Lung (tissue), 11 donors: ENCODE measurements at regions not wholly inside any gene's neighbourhood (a gene's known extent, or its start where the extent isn't known, plus 50 kb on each side); places are given as distances from the start of the nearest gene placed in this dataset.

Source experiments
- ATAC-seq: fragments of 200-7000 bp; cut with Tn5 transposase; one replicate; pipeline ENCODE4 v1.9.1; 2020; ENCODE audit warnings: moderate number of reproducible peaks; ENCODE audit not compliant: insufficient read depth, low FRiP score
- DNase-seq, 3 donors: peaks; one replicate each; pipeline ENCODE4 v3.0.0-alpha.2; 2013 to 2017
- H3K27ac ChIP-seq, 2 donors: one replicate each; pipeline ENCODE4 v1.5.1; 2013; ENCODE audit warnings: mild to moderate bottlenecking in 2 of 2, moderate library complexity in 2 of 2, control low read depth in 1 of 2, inconsistent platforms in 1 of 2, low read depth in 1 of 2, low read length in 1 of 2
- H3K27me3 ChIP-seq, 3 donors: one replicate each; pipeline ENCODE4 v1.5.1; 2013; ENCODE audit warnings: low read length in 2 of 3; ENCODE audit not compliant: control insufficient read depth in 3 of 3, insufficient read depth in 3 of 3
- H3K36me3 ChIP-seq, 4 donors: one replicate each; pipeline ENCODE4 v1.5.1; 2013; ENCODE audit warnings: low read length in 4 of 4, mild to moderate bottlenecking in 1 of 4, moderate library complexity in 1 of 4; ENCODE audit not compliant: control insufficient read depth in 4 of 4, insufficient read depth in 4 of 4
- H3K4me1 ChIP-seq, 5 donors: one replicate each; pipeline ENCODE4 v1.5.1; 2013; ENCODE audit warnings: low read length in 5 of 5, mild to moderate bottlenecking in 2 of 5, moderate library complexity in 1 of 5; ENCODE audit not compliant: control insufficient read depth in 5 of 5, insufficient read depth in 5 of 5
- H3K4me3 ChIP-seq: one replicate; pipeline ENCODE4 v1.5.1; 2013; ENCODE audit warnings: mild to moderate bottlenecking, control low read depth, moderate library complexity
- H3K9ac ChIP-seq, 2 donors: one replicate each; pipeline ENCODE4 v1.5.1; 2013; ENCODE audit warnings: low read length in 2 of 2, control low read depth in 1 of 2; ENCODE audit not compliant: insufficient read depth in 1 of 2
- H3K9me3 ChIP-seq, 4 donors: one replicate each; pipeline ENCODE4 v1.5.1; 2013; ENCODE audit warnings: low read length in 3 of 4, mild to moderate bottlenecking in 1 of 4, moderate library complexity in 1 of 4; ENCODE audit not compliant: control insufficient read depth in 4 of 4, insufficient read depth in 3 of 4
- WGBS, 2 donors: extraction: QIAGEN DNeasy Blood & Tissue Kit; methylation state at CpG; one replicate each; pipeline ENCODE4 v1.1.7; 2013; 5-methylcytosine and 5-hydroxymethylcytosine counted together
- TF ChIP-seq, protein P1 (sequence below): IDR thresholded peaks from 2 replicates; pipeline ENCODE4 v1.5.1; 2012; ENCODE audit warnings: mild to moderate bottlenecking; ENCODE audit errors: control extremely low read depth, extremely low read depth
- donor health status: control.
- donor health status: control.
- donor health status: Bipolar disorder and iron deficiency.
- donor health status: healthy.
- donor health status: DM: yes; HTN: yes; CAD: no.

GRCh38 chr13:65914716-65915115 is 1315.4 kb downstream of the PCDH9 start:
- H3K36me3 ChIP-seq, result no peaks in the 10 kb centered on the region
- H3K27me3 ChIP-seq, result no peaks in the 10 kb centered on the region
- ATAC-seq, result no peak
- no peak overlapping the region for H3K27ac ChIP-seq
- TF ChIP-seq, protein P1, sequence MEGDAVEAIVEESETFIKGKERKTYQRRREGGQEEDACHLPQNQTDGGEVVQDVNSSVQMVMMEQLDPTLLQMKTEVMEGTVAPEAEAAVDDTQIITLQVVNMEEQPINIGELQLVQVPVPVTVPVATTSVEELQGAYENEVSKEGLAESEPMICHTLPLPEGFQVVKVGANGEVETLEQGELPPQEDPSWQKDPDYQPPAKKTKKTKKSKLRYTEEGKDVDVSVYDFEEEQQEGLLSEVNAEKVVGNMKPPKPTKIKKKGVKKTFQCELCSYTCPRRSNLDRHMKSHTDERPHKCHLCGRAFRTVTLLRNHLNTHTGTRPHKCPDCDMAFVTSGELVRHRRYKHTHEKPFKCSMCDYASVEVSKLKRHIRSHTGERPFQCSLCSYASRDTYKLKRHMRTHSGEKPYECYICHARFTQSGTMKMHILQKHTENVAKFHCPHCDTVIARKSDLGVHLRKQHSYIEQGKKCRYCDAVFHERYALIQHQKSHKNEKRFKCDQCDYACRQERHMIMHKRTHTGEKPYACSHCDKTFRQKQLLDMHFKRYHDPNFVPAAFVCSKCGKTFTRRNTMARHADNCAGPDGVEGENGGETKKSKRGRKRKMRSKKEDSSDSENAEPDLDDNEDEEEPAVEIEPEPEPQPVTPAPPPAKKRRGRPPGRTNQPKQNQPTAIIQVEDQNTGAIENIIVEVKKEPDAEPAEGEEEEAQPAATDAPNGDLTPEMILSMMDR, result no peak
- DNase-seq, result no peak
- peaks cover 0 to 2% (median 0%) of the 10 kb centered on the region in 5 donors for H3K4me1 ChIP-seq
- no peak overlapping the region for H3K9ac ChIP-seq
- no peak overlapping the region for H3K4me3 ChIP-seq
- H3K9me3 ChIP-seq, result no peaks in the 10 kb centered on the region
- WGBS, 2 donors, result 87 to 91% methylated on average over 1 of the region's 1 CpG

DNA sequence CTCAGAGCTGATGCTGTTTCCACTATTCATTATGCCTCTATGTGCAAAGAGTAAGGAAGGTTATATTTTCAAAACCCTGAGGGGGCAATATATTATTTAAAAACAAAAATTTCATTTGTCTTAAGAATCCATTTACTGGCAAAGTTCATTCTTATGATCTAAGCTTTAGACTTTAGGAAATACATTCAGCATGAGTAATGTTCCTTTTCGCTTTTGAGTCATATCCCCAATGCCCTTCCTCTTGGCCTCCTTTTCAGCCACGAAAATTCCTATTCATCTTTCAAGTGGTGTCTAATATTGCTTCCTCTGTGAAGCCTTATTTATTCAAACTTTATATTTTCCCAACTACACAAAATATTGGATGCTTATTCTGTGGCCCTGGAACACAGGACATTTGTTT is 1317.0 kb downstream of the PCDH9 start:
- peak overlapping the region in 1 of 2 donors; percentile 66 for H3K27ac ChIP-seq
- no peak overlapping the region for H3K4me3 ChIP-seq
- H3K9me3 ChIP-seq, result peaks cover 0 to 10% (median 1%) of the 10 kb centered on the region in 4 donors
- DNase-seq (no peak), ATAC-seq (peak; percentile 37)
- 51 to 69% methylated on average over 2 of the region's 2 CpGs for WGBS, 2 donors
- H3K9ac ChIP-seq, result no peak overlapping the region
- no peaks in the 10 kb centered on the region for H3K27me3 ChIP-seq
- no peaks in the 10 kb centered on the region for H3K36me3 ChIP-seq
- TF ChIP-seq, protein P1, result no peak
- peaks cover 0 to 2% (median 0%) of the 10 kb centered on the region in 5 donors for H3K4me1 ChIP-seq

GRCh38 chr13:65912516-65912915 is 1317.6 kb downstream of the PCDH9 start:
- no peak overlapping the region for H3K9ac ChIP-seq
- peaks cover 0 to 2% (median 0%) of the 10 kb centered on the region in 5 donors for H3K4me1 ChIP-seq
- H3K27me3 ChIP-seq, result no peaks in the 10 kb centered on the region
- whole genome bisulfite sequencing, 2 donors, result 50 to 55% methylated on average over 3 of the region's 3 CpGs
- DNase-seq (no peak), ATAC-seq (no peak)
- no peaks in the 10 kb centered on the region for H3K36me3 ChIP-seq
- no peak overlapping the region for H3K27ac ChIP-seq
- no peak overlapping the region for H3K4me3 ChIP-seq
- TF ChIP-seq, protein P1, result no peak
- peaks cover 0 to 11% (median 1%) of the 10 kb centered on the region in 4 donors for H3K9me3 ChIP-seq

DNA sequence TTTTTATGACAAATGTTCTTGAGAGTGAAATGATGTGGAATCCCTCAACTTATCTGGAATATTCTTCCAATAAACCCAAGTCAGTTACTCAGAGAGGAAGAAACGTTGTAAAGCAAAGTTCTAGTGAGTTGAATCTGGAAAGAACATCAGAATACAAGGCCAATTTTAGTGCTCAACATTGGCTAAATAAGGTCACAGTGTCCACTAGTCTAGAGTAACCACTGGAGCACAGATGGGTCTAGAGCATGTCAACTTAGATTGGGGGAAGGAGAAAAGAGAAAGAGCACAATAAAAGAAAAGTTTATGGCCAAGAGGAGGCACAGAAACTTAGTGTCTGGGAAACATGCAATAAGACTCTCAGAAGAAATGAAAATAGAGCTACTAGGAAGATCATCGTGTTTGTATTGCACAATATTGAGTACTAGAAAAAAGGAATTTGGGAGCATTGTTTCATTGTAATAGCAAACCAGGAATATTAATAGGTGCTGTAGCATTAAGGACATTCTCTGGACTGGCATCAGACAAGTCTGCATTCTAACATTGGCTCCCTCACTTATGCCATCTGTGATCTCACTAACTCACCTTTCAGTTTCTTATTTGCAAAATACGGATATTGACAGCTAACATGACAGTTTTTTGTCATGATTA is 1318.5 kb downstream of the PCDH9 start:
- peaks cover 0 to 2% (median 0%) of the 10 kb centered on the region in 5 donors for H3K4me1 ChIP-seq
- no peak overlapping the region for H3K27ac ChIP-seq
- no peak overlapping the region for H3K4me3 ChIP-seq
- H3K27me3 ChIP-seq, result no peaks in the 10 kb centered on the region
- DNase-seq, result no peak
- no peaks in the 10 kb centered on the region for H3K36me3 ChIP-seq
- no peak for ATAC-seq
- TF ChIP-seq, protein P1, result no peak
- 68 to 74% methylated on average over 3 of the region's 3 CpGs for WGBS, 2 donors
- H3K9me3 ChIP-seq, result peaks cover 0 to 11% (median 1%) of the 10 kb centered on the region in 4 donors
- no peak overlapping the region for H3K9ac ChIP-seq
